ENCODE measurements at regions not wholly inside any gene's neighbourhood (a gene's known extent, or its start where the extent isn't known, plus 50 kb on each side); places are given as distances from the start of the nearest gene placed in this dataset.

- intact Hi-C loops (cut with DNase I, micrococcal nuclease) = no loop called here
- no peak for DNase-seq
- TF ChIP-seq CTCF (IDR thresholded peaks at IDR 0.05) = no peak
- no peak for ATAC-seq
- H3K9me3 ChIP-seq = no peaks in the 10 kb centered on the region
- no peak overlapping the region for H3K4me3 ChIP-seq
- no peaks in the 10 kb centered on the region for H3K4me1 ChIP-seq (ENCODE audit: low read depth)
- no peaks in the 10 kb centered on the region for H3K36me3 ChIP-seq (ENCODE audit: low read depth)
These were observed 148.2 kb downstream of the RAP2A start for GRCh38 chr13:97582170-97582569.

- no peak for ATAC-seq
- intact Hi-C loops (cut with DNase I, micrococcal nuclease) = no loop called here
- Histone ChIP-seq H3K4me3 (no peak overlapping the region), H3K9me3 (no peaks in the 10 kb centered on the region), H3K36me3 (ENCODE audit: low read depth) (no peaks in the 10 kb centered on the region), H3K4me1 (ENCODE audit: low read depth) (no peaks in the 10 kb centered on the region)
- no peak for TF ChIP-seq CTCF (IDR thresholded peaks at IDR 0.05)
- no peak for DNase-seq
These were observed 150.0 kb downstream of the RAP2A start for GRCh38 chr13:97583907-97584497.

- Histone ChIP-seq H3K4me3 (no peak overlapping the region), H3K4me1 (ENCODE audit: low read depth) (no peaks in the 10 kb centered on the region), H3K9me3 (no peaks in the 10 kb centered on the region), H3K36me3 (ENCODE audit: low read depth) (no peaks in the 10 kb centered on the region)
- DNase-seq (no peak), ATAC-seq (no peak)
- intact Hi-C loops (cut with DNase I, micrococcal nuclease) = no loop called here
- no peak for TF ChIP-seq CTCF (IDR thresholded peaks at IDR 0.05)
These were observed 153.0 kb downstream of the RAP2A start for GRCh38 chr13:97586941-97587340.

GRCh38 chr13:97588993-97589392 lies 155.0 kb downstream of the RAP2A start:
- DNase-seq (no peak), ATAC-seq (no peak)
- Histone ChIP-seq H3K4me3 (no peak overlapping the region), H3K4me1 (ENCODE audit: low read depth) (no peaks in the 10 kb centered on the region), H3K9me3 (no peaks in the 10 kb centered on the region), H3K36me3 (ENCODE audit: low read depth) (no peaks in the 10 kb centered on the region)
- intact Hi-C loops (cut with DNase I, micrococcal nuclease) = no loop called here
- TF ChIP-seq CTCF (IDR thresholded peaks at IDR 0.05) = no peak

GRCh38 chr13:97600458-97601075 lies 166.6 kb downstream of the RAP2A start:
- no peaks in the 10 kb centered on the region for H3K4me1 ChIP-seq (ENCODE audit: low read depth)
- no peak for TF ChIP-seq CTCF (IDR thresholded peaks at IDR 0.05)
- intact Hi-C loops (cut with DNase I, micrococcal nuclease) = no loop called here
- ATAC-seq = no peak
- H3K4me3 ChIP-seq = no peak overlapping the region
- H3K36me3 ChIP-seq (ENCODE audit: low read depth) = no peaks in the 10 kb centered on the region
- H3K9me3 ChIP-seq = no peaks in the 10 kb centered on the region
- DNase-seq = no peak

Data from mucosa of descending colon (tissue), 3 donors.